Frontal cortex (tissue), 3 donors: ENCODE measurements at regions not wholly inside any gene's neighbourhood (a gene's known extent, or its start where the extent isn't known, plus 50 kb on each side); places are given as distances from the start of the nearest gene placed in this dataset.

ENCODE experiments used
- DNase-seq, 2 donors: peaks; one replicate each; pipeline ENCODE4 v3.0.0; 2012; ENCODE audit warnings: low spot score in 2 of 2
- FAIRE-seq: peaks from 2 replicates; lab custom pipeline; 2012; peaks lifted over from hg19 to GRCh38; lab: Jason Lieb, UNC
- donor health status: control.
- donor health status: control.
- donor health status: control.

DNA sequence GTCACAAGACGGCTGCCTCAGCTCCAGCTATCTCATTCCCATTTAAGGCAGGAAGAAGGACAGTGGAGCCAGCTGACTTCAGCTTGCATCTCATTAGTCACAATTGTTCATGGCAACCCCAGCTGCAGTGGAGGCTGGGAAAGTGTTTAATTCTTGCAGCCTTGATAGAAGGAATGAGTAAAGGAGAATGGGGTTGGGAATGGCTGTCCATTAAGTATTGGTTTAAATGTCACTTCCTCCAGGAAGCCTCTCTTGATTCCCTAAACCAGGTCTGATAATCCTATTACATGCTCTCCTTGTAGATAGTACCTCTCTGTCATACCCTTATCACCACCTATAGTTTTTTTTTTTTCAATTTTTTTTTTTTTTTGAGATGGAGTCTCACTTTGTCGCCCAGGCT is 166.4 kb downstream of the TFAP2C start:
- no peak for DNase-seq
- FAIRE-seq: no peak

DNA sequence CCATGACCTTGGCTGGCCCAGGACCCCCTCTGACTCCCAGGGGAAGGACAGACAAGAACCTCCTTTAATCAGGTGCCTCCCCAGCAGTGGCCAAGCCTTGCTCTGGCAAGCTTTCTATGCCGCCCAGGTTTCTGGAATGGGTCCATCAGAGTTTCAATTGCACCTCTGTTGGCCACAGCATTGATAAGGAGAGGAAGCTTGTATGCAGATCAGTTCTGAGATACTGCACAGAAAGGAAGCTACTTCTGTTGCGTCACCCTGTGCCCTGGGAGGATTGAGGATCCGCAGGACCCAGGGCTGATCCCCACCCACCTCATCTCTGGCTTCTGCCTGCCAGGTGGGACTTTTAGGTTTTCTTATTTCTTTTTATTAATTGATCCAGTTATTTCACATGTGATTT is 167.2 kb downstream of the TFAP2C start:
- no peak for DNase-seq
- no peak for FAIRE-seq

DNA sequence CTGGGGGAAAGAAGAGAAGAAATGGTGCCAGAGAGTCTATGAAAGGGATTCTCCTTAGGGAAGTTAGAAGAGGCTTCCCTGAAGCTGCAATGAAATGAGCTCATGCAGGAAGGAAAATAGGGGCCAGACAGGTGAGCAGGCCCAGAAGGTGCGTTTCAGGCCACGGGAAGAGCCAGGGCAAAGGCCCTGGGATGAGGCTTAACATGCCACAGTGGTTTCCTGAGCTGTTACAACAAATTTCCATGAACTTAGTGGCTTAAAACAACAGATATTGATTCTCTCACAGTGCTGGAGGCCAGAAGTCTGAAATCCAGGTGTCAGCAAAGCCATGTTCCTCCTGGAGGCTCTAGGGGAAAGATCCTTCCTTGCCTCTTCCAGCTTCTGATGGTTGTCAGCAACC is 167.9 kb downstream of the TFAP2C start:
- no peak for DNase-seq
- no peak for FAIRE-seq

DNA sequence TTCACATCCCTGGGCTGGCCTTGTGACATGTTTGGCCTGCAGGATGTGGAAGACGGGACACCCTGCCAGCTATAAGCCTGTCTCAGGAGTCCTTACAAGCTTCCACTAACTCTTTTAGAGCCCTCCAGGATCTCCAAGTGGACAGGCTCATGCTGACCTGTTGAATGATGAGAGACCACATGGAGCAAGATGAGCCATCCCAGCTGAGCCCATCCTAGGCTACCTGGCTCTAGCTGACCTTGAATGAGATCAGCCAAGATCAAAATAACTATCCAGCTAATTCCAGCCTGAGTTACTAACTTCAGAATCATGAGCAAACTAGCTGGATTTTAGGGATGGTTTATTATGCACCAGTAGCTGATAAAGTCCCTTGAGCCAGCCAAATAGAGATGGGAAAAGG is 169.5 kb downstream of the TFAP2C start:
- no peak for FAIRE-seq
- DNase-seq: no peak

DNA sequence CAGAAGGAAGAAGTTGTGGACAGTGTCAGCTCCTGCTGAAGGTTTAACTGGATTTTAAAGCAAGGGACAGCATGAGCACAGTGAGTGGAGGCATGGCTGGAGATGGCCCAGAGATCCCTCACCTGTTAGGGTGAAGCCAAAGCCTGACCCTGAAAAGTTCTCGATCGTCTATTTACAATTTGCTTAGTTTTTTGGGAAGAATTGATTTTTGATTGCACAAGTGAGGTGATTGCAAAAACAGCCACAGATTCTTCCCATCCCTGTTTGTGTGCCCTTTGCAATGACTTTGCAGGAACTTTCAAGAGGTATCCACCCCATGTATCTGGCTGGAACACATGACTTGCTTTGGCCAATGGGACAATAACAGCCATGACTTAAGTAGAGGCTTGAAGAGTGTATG is 170.1 kb downstream of the TFAP2C start:
- FAIRE-seq (no peak), DNase-seq (no peak)

DNA sequence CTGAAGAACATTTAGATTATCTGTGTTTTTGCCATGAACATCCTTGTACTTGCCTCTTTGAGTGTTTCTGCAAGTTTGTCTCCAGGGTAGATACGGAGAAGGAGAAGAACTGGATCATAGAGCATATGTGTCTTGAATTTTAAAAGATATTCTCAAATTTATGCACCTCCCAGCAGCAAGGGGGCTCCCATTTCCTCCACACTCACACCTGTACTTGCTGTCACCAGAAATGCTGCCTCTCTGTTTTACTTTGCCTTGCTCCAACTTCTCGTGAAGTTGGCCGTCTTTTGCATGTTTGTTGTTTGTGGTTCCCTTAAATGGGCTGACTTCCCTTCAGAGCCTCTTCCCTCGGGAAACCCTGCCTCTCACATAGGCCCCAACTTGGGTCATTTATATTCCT is 171.0 kb downstream of the TFAP2C start:
- no peak for FAIRE-seq
- DNase-seq: no peak

DNA sequence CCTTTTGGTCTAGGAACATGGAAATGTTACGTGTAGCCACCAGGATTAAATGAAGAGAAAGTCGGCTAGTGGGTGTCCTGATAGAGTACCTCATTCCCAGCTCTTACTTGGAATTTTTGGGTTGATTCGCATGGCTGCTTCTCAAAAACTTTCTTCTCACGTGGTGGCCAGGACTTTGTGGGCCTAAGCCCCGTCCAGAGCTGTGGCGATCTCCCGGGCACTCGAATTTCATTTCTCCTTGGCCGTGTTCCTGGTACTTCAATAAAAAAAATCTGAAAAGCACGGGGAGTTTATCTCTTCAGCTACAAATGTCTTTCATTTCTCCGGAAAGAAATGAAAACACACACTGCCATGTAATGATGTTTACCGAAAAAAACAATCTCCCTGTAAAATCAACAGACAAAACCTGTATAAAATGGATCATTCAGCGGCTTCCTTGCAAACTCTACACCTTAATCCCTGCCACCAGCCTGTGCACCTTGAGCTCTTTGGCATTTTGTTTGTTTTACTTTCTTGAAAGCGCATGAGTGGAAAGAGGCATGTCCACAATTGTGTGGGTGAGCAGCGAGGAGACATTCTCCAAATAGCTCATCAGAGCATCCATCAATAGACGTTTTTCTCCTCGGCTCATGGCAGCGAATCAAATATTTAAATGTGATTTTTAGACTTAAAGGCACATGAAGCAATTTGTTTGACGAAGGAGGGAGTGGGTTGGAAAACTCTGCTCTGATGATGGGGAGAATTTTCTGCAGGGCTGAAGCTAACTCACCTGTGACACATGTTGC is 173.1 kb downstream of the TFAP2C start:
- FAIRE-seq (no peak), DNase-seq (no peak)

DNA sequence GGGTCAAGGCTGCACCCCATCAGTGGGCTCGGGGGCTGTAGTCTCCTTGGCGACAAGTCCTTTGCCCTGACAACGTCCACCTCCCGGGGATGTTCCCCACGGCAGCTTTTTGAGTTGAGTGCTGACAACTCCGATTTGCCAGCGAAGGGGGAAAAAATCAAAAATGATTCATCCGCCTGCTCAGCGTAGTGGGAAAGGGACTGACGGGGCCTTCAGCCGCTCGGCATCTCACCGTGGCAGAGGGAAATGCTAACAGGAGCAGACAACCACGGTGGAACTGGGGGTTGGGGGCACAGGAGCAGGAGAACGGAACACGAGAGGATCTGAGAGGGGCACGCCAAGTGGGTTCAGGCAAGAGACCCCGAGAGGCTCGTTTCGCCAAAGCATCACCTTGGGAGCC is 173.7 kb downstream of the TFAP2C start:
- FAIRE-seq: no peak
- DNase-seq: no peak

DNA sequence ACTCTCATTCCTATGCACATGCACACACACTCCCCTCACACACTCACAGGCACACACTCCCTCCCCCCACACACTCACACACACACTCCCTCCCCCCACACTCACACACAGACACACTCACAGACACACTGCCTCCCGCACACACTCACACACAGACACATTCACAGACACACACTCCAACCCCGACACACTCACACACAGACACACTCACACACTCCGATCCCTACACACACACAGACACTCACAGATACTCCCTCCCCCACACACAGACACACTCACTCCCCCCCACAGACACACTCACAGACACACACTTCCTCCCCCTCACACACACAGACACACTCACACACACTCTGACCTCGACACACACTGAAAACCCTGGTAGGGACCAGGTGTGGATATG is 176.2 kb downstream of the TFAP2C start:
- FAIRE-seq: no peak

DNA sequence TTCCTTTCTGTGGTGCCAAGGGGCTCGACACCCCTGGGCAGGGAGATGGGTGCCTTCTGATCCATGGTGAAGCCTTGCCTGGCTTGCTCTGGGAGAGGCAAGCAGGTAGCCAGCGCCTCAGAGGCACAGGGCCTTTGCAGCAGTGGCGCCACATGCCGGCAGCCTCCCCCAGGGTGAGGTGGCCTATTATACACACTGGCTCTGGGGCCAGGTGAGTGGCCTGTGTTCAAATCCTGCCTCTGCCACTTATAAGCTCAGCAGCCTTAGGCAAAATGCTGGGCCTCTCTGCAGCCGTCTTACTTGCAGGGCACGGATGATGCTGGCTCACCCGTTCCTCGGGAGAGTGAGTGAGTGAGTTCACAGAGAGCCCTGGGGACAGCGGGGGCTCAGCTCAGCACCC is 176.9 kb downstream of the TFAP2C start:
- FAIRE-seq (no peak), DNase-seq (no peak)

More for the DNA sequence above, 176.2 kb downstream of the TFAP2C start:
- DNase-seq: no peak

DNA sequence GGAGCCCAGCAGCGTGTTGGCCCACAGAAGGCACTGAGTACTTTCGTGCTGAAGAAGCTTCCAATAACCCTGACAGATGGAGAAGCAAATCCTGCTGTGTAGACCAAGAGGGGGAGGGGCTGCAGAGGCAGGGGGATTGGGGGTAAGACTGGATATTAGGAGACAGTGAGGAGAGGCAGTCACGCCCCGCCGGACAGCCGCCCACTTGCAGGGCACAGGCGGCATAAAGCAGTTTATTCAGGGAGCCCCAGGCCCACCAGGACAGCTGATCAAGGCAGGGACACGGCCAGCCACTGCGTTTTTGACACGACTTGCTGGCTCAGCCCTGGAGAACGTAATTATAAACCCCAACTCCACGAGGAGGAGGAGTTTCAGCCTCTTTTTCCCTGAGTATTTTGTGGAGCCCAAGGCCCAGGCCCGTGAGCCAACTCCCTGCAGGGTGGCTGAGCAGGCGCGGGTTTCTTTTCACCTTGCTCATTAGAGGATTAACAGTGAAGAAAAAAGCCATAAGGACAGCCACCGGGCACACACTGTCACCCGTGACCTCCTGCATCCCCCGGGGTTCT is 177.9 kb downstream of the TFAP2C start:
- no peak for DNase-seq
- FAIRE-seq: no peak

DNA sequence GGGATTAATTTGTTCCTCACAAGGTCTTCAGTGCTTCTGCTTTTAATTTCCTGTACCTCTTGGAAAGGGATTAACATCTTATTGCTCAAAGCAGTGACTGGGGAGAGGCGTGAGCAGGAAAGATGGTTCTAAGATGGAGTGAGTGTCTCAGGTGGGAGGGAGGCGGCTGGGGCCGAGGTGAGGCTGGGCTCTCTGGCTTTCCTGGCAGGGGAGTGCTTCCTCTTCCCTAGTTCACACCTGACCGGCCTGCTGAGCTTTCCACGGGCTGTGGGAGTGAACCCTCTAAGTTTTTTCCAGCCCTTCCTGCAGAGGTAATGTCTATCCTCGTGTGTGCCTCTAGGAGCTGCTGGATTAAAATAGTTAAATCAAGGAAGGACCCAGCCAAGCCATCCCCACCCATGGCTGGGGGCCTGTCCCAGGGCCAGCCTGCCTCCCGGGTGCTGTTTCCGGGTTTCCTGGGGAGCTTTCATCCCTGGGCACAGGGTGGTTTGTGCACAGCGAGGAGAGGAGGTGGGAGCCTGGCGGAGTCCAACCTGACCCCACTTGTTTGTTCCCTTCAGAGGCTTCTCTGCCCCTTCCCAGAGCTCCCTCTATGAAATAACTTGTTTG is 179.1 kb downstream of the TFAP2C start:
- DNase-seq (no peak), FAIRE-seq (no peak)

DNA sequence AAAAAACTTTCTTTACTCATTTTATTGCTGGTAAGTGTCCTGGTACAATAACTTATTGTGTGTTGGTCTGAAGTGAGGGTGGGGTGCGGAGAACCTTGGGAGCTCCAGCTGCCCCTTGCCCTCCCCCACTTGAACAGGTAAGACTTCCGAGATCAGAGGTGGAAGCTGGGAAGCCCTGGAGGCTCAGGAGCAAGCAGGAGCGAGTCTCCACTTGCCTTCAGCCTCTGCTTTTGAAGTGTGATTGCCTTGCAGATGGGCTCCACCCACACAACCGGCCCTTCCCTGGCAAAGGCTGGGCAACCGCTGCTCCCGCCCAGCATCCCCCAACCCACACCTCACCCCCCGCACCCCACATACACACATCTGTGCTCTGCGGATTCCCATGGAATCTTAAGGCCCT is 179.6 kb downstream of the TFAP2C start:
- no peak for DNase-seq
- no peak for FAIRE-seq

DNA sequence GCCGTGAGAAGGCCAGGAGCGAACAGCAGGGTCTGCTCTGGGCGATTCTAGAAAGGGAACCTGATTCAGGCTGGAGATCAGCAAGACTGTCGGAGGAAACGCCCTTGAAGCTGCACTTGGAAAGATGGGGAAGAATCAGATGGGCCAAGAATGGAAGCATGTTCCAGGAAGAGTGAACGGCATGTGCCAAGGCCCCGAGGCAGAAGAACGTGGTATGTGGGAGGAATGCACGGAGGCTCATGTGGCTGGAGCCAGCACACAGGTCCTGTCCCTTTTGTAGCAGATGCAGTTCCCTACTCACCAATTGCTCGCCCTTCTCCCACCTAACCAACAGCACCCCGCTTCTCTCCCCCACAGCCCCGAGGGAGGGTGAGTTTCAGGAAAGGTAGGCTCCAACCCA is 180.6 kb downstream of the TFAP2C start:
- FAIRE-seq: no peak
- no peak for DNase-seq

DNA sequence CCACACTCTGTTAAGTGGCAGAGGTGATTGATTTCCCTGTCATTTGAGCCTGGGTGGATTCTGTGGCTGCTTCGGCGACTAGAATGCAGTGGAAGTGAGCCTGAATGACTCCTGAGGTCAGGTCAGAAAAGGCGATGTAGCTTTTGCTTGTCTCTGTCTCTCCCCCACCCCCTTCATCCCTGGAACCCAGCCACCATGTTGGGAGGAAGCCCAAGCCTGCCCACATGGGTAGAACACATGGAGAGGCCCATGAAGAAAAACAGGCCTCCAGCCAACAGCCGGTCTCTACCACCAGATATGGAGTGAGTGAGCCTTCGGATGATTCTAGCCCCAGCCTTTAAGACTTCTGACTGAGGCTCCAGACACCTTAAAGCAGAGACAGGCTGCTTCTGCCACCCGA is 181.0 kb downstream of the TFAP2C start:
- no peak for DNase-seq
- no peak for FAIRE-seq

DNA sequence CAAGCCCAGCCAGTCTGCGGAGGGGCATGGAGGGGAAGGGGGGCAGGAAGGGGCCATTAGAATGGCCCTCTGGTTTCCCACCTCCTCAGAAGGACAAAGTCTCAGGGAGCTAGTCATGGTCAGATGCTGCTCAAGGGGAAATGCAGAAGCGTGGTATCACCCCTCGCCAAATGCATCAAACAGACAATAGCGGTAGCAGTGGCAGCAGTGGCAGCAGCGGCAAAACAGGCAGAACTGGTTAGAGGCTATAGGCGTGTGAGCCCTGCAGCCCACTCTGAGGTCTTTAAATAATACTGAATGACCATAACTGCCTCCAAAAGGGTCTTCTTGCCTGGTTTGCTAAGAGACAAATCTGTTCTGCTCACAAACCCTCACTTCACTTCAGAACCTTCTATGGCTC is 186.7 kb downstream of the TFAP2C start:
- FAIRE-seq (no peak), DNase-seq (no peak)

DNA sequence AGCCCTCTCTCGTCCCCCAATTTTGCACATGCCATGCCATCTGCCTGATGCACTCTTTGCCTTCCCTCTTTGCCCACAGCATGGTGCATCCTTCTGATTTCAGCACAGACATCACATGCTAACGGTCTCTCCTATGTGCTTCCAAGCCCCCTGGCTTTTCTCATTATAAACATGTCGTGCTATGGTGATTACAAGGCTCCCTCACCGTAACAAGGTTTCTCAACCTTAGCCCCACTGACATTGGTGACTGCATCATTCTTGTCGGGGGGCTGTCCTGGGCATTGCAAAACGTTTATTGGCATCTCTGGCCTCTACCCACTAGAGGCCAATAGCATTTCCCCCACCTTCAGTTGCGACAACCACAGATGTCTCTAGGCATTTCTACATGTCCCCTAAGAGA is 187.2 kb downstream of the TFAP2C start:
- DNase-seq (no peak), FAIRE-seq (no peak)

DNA sequence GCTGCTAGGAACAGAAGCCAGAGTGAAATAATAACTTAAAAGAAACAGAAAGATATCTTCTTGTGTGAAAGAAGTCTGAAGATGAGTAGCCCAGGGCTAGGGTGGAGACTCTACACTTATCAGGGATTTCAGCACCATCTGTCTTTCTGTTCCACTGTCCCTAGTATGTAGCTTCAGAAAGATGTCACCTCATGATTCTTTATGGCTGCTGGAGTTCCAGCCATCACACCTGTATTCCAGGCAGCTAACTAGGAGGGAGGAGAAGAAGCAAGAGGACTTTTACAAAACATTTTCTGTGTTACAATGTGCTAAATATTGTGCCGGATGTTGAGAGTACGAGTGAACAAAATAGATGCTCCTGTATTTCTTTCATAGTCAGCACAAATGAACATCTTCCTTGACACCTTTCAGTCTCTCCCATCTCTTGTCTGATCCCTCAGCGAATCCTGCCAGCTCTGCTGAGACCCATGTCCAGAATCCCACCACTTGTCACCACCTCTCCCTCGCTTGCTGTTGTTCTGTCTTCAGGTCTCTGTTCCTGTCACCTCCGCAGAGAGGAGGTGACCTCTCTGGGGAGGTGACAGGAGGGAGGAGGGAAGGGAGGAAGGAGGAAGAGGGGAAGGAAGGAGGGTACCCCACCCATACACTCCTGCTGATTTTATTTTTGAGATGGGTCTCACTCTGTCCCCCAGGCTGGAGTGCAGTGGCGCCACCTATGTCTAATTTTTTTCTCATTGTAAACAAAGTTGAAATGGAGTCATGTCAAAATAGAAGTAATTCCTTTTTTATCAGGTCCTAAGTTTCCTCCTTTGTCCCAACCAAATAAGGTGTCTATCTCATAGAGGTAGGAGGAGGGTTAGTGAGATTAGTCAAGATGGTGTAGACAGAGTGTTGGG is 188.9 kb downstream of the TFAP2C start:
- FAIRE-seq: no peak
- no peak for DNase-seq

DNA sequence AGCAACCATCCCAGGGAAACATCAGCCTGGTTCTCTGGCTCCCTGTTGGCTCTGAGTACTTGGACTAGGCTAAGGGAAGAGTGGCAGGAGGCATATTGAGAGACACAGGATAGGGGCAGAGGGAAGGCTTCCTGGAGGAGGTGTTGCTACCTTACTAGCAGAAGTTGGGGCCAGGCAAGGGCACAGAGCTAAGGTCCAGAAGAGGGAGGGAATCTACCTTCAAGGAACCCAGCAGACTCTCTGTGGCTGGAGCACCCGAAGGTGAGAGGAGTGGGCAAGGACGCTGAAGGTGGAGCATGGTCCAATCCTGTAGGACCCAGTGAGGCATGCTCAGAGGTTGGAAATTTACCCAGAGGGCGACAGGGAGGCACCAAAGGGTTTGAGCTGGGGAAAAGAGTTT is 191.9 kb downstream of the TFAP2C start:
- no peak for FAIRE-seq
- DNase-seq: no peak

DNA sequence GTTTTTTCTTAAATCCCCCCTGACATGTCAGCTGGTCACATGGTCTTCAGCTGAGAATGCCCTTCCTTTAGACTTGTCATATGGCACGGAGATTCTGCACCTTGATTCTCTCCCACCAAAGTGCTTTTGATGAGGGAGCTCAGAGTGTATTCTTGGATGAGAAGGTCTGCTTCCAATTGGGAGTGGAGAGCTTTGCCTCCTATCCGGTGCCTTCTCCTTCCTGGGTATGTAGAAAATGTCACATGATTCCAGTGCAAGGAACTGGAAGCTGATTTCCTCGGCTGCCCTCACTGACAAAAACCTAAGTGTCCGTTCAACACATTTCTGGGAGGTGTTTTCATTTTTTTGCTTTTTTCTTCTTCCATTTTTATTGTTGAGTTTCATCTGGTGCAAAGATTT is 197.2 kb downstream of the TFAP2C start:
- FAIRE-seq (no peak), DNase-seq (no peak)
